Mammary epithelial cell (primary cell): ENCODE measurements at regions not wholly inside any gene's neighbourhood (a gene's known extent, or its start where the extent isn't known, plus 50 kb on each side); places are given as distances from the start of the nearest gene placed in this dataset.

Source experiments
- CTCF ChIP-seq, 2 donors: IDR thresholded peaks in 1 of 2; conservative IDR thresholded peaks in 1 of 2; 2 replicates each; pipeline ENCODE4 v1.5.1; 2011 to 2012; ENCODE audit warnings: inconsistent platforms in 2 of 2, low read length in 2 of 2, mild to moderate bottlenecking in 2 of 2, control low read depth in 1 of 2, low read depth in 1 of 2; ENCODE audit not compliant: insufficient read depth in 1 of 2; ENCODE audit errors: extremely low read depth in 1 of 2
- EZH2 ChIP-seq: IDR thresholded peaks from 2 replicates; pipeline ENCODE4 v1.6.1; 2012; ENCODE audit warnings: low read length, inconsistent platforms, borderline replicate concordance

DNA sequence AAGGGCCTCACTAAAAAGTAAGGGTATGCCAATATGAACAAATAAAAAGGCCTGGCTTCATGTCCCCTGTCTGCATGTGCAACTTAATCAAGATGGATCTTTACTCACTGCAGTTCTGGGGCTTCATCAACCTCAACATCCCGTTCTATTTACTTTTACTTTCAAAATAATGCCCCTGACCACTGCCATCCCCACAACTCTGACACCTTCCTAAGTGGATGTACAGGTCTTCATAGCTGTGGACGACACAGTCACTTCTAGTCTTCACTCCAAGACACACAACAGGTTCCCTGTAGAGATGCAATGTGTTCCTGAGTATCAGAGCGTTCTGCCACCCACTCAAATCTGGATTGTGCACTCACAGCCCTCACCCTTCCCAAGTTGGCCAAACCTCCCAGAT, 136.1 kb downstream of the ENC1 start:
- TF ChIP-seq CTCF (conservative IDR thresholded peaks at IDR 0.05 in 1 of 2, IDR thresholded peaks at IDR 0.05 in 1 of 2; ENCODE audit: extremely low read depth in 1 of 2, insufficient read depth in 1 of 2, low read depth in 1 of 2, low read length in 2 of 2) = no peak
- no peak for TF ChIP-seq EZH2
